Upper lobe of right lung (tissue), 1 donor: ENCODE measurements at regions not wholly inside any gene's neighbourhood (a gene's known extent, or its start where the extent isn't known, plus 50 kb on each side); places are given as distances from the start of the nearest gene placed in this dataset.

Experiments used
- ATAC-seq: fragments of 200-7000 bp; cut with Tn5 transposase; one replicate; pipeline ENCODE4 v1.9.1; 2020; ENCODE audit warnings: mild to moderate bottlenecking, moderate library complexity
- DNase-seq: peaks from one replicate; pipeline ENCODE4 v3.0.0-alpha.2; 2020
- H3K27ac ChIP-seq: fragments of 200-600 bp; one replicate; pipeline ENCODE4 v1.8.0; 2022
- H3K27me3 ChIP-seq: fragments of 200-600 bp; one replicate; pipeline ENCODE4 v1.8.0; 2022; ENCODE audit warnings: mild to moderate bottlenecking
- H3K36me3 ChIP-seq: fragments of 200-600 bp; one replicate; pipeline ENCODE4 v1.8.0; 2022
- H3K4me1 ChIP-seq: fragments of 200-600 bp; one replicate; pipeline ENCODE4 v1.8.0; 2022
- H3K4me3 ChIP-seq: fragments of 200-600 bp; one replicate; pipeline ENCODE4 v1.8.0; 2022; ENCODE audit warnings: mild to moderate bottlenecking
- H3K9me3 ChIP-seq: fragments of 200-600 bp; one replicate; pipeline ENCODE4 v1.8.0; 2022
- intact Hi-C: fragments of 100-400 bp; cut with DNase I; formaldehyde crosslinking; loops from one replicate; pipeline ENCODE4 v1.11.0; 2022
- TF ChIP-seq, protein P1 (sequence below): fragments of 200-600 bp; IDR thresholded peaks from one replicate; pipeline ENCODE4 v1.8.0; 2022; ENCODE audit warnings: antibody characterized with exemption
- donor health status: DM: no; HTN: yes; CAD: no; lungs with severe emphysema.

DNA sequence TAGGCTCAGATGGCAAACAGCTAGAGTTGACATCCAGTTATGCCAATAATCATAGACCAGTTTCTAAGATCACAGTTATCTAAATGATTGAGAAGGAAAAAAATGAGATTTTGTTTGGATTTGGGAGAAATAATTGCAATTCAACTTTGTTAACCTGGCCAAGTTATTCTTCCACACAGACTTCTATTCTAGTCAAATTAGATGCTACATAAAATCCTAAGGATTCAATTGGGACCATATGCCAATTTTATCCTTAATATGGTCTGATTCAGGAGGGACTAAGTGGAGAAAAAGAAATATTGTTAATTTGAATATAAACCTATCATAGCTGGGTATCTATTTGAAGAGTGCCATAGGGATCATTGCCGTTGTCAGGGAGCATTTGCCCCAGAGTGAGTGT lies 178.3 kb upstream of the SLC7A11 start:
- no peaks in the 10 kb centered on the region for H3K27me3 ChIP-seq
- no peak for DNase-seq
- no peaks in the 10 kb centered on the region for H3K36me3 ChIP-seq
- TF ChIP-seq, protein P1, sequence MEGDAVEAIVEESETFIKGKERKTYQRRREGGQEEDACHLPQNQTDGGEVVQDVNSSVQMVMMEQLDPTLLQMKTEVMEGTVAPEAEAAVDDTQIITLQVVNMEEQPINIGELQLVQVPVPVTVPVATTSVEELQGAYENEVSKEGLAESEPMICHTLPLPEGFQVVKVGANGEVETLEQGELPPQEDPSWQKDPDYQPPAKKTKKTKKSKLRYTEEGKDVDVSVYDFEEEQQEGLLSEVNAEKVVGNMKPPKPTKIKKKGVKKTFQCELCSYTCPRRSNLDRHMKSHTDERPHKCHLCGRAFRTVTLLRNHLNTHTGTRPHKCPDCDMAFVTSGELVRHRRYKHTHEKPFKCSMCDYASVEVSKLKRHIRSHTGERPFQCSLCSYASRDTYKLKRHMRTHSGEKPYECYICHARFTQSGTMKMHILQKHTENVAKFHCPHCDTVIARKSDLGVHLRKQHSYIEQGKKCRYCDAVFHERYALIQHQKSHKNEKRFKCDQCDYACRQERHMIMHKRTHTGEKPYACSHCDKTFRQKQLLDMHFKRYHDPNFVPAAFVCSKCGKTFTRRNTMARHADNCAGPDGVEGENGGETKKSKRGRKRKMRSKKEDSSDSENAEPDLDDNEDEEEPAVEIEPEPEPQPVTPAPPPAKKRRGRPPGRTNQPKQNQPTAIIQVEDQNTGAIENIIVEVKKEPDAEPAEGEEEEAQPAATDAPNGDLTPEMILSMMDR = no peak
- H3K4me1 ChIP-seq = no peaks in the 10 kb centered on the region
- intact Hi-C loops = no loop called here
- no peak for ATAC-seq
- H3K27ac ChIP-seq = no peak overlapping the region
- no peaks in the 10 kb centered on the region for H3K9me3 ChIP-seq
- H3K4me3 ChIP-seq = no peak overlapping the region

DNA sequence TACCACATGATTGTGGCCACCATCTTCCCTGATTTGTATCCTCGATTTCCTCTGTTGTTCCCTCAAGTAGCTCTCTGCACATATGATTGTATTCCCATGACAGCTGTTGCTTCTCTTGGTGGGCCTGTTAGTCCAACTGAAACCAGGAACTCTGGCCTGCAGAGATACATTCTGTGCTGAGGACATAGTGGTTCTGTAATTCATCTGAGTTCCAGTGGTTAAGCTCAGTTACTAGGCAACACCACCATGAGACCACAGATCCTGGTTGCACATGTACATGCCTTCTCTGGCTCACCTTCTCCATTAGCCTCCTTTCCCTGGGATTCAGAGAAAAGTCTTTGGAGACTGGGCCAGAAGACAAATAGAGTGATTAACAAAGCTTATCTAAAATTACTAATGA lies 172.1 kb upstream of the SLC7A11 start:
- DNase-seq (no peak), ATAC-seq (peak; percentile 61)
- intact Hi-C loops = no loop called here
- no peaks in the 10 kb centered on the region for H3K36me3 ChIP-seq
- H3K27me3 ChIP-seq = no peaks in the 10 kb centered on the region
- H3K4me1 ChIP-seq = no peaks in the 10 kb centered on the region
- no peak overlapping the region for H3K27ac ChIP-seq
- no peaks in the 10 kb centered on the region for H3K9me3 ChIP-seq
- H3K4me3 ChIP-seq = no peak overlapping the region
- TF ChIP-seq, protein P1 = no peak

DNA sequence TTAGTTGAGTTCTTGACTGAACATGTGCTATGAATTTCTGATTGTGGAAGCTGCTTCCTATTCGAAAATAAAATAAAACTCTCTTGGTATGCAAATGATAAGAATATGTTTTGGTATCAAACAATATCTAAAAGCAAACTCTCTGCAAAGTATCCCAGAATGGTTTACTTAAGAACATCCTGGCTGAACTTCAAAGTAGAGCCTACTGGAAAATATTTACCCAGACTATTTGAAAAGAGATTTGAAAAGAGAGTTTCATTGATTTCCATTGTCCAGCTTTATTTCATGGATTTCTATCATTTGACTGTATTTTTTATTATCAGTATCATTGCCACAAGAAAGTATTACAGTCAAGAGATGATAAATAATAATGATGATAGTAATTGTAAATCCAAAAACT lies 171.1 kb upstream of the SLC7A11 start:
- Histone ChIP-seq H3K27ac (no peak overlapping the region), H3K9me3 (no peaks in the 10 kb centered on the region), H3K4me3 (no peak overlapping the region), H3K36me3 (no peaks in the 10 kb centered on the region), H3K27me3 (no peaks in the 10 kb centered on the region), H3K4me1 (no peaks in the 10 kb centered on the region)
- DNase-seq = no peak
- TF ChIP-seq, protein P1 = no peak
- no peak for ATAC-seq
- intact Hi-C loops = no loop called here

DNA sequence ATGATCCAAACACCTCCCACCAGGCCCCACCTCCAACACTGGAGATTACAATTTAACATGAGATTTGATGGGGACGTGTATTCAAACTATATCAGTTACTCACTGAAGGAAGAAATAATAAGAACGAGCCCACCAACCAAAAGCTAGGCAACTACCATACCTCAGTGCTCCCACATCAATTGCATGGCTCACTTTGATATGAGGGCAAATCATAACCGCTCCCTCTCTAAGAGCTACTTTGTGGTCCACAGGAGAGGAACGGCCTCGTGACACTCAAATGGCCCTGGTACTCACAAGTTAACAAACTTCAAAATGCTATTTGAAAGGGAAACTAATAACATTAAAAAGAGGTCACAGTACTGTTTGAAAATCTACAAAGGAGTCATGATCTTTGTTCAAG lies 170.7 kb upstream of the SLC7A11 start:
- DNase-seq = no peak
- Histone ChIP-seq H3K27ac (no peak overlapping the region), H3K4me3 (no peak overlapping the region), H3K36me3 (no peaks in the 10 kb centered on the region), H3K9me3 (no peaks in the 10 kb centered on the region), H3K4me1 (no peaks in the 10 kb centered on the region), H3K27me3 (no peaks in the 10 kb centered on the region)
- ATAC-seq = no peak
- intact Hi-C loops = no loop called here
- TF ChIP-seq, protein P1 = no peak

DNA sequence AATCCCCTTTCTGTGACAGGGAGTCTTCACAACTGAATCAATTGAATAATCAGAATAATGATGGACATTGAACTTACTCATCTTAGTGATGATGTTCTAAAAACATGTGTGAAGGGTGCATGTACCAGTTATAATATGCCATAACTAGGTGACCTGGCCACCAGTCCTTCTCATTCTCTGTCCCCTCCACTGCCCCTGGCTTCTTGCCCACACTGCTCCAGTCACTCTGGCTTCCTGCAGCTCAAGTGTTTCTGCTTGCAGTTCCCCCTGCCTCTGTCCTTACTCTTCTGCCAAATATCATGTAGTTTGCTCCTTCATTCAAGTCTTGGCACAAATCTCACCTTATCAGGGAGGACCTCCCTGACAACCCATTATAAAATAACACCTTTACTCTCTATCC lies 168.1 kb upstream of the SLC7A11 start:
- TF ChIP-seq, protein P1 = no peak
- no peak for DNase-seq
- Histone ChIP-seq H3K27me3 (no peaks in the 10 kb centered on the region), H3K9me3 (no peaks in the 10 kb centered on the region), H3K36me3 (no peaks in the 10 kb centered on the region), H3K4me1 (peaks cover 14% of the 10 kb centered on the region), H3K27ac (no peak overlapping the region), H3K4me3 (no peak overlapping the region)
- intact Hi-C loops = no loop called here
- no peak for ATAC-seq

DNA sequence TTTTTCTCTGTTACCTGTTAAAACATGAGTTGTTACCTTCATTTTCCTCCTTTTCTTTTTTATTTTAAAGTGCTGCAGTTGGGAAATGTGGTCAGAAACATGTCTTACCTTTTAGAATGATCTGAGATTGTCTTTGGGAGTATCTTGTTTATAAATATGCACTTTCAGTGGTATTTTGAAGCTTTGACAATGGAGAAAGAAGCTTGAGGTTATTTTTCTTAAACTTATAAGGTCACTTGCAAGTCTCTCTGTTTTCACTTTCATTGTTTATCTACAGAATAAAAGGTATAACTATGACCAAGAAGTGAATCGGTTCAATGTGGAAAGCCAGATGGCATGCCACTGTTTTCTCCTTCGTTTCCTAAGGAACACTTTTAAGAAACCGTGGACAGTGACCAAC lies 167.5 kb upstream of the SLC7A11 start:
- no peak overlapping the region for H3K27ac ChIP-seq
- intact Hi-C loops = no loop called here
- no peaks in the 10 kb centered on the region for H3K36me3 ChIP-seq
- no peak overlapping the region for H3K4me3 ChIP-seq
- no peak for DNase-seq
- H3K9me3 ChIP-seq = no peaks in the 10 kb centered on the region
- H3K27me3 ChIP-seq = no peaks in the 10 kb centered on the region
- ATAC-seq = no peak
- TF ChIP-seq, protein P1 = no peak
- peaks cover 14% of the 10 kb centered on the region for H3K4me1 ChIP-seq
